ENCODE measurements at regions not wholly inside any gene's neighbourhood (a gene's known extent, or its start where the extent isn't known, plus 50 kb on each side); places are given as distances from the start of the nearest gene placed in this dataset.

DNA sequence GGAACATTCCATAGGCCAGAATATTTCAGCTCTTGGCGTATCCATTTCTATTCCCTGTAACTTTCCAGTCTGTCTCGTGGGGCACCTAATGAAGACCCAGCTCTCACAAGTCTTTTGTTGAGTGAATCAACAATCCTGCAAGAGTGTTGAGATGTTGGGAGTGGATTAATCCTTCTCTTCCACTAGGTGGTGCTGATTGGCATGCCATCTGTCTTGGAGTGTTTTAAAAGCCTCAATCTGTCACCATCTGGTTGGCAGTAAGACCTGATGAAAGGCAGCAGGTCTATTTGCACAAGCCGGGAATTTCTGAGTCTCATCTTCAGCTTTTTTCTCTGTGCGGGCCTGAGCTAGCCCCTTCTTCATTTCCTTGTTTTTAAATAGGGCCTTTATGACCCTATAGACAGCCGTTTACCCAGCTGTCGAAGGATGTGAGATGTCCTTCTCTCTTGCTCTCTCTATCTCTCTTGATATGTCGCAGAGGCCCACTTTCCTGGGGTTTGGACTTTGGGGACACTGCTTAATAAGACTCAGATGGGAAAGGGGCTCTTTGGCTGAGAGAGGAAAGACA lies 180.5 kb downstream of the ZNF365 start:
- TF ChIP-seq, protein P1, sequence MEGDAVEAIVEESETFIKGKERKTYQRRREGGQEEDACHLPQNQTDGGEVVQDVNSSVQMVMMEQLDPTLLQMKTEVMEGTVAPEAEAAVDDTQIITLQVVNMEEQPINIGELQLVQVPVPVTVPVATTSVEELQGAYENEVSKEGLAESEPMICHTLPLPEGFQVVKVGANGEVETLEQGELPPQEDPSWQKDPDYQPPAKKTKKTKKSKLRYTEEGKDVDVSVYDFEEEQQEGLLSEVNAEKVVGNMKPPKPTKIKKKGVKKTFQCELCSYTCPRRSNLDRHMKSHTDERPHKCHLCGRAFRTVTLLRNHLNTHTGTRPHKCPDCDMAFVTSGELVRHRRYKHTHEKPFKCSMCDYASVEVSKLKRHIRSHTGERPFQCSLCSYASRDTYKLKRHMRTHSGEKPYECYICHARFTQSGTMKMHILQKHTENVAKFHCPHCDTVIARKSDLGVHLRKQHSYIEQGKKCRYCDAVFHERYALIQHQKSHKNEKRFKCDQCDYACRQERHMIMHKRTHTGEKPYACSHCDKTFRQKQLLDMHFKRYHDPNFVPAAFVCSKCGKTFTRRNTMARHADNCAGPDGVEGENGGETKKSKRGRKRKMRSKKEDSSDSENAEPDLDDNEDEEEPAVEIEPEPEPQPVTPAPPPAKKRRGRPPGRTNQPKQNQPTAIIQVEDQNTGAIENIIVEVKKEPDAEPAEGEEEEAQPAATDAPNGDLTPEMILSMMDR (IDR thresholded peaks at IDR 0.05), result peak in 2 of 4 experiments; percentile 12 to 13
- TF ChIP-seq POLR2A (IDR thresholded peaks at IDR 0.05), result no peak
